OCI-LY1 (cell line): ENCODE measurements at regions not wholly inside any gene's neighbourhood (a gene's known extent, or its start where the extent isn't known, plus 50 kb on each side); places are given as distances from the start of the nearest gene placed in this dataset.

Source experiments
- H2AFZ ChIP-seq: fragments of 200-600 bp; sonication (generic), shearing (Covaris generic); 2 replicates; pipeline ENCODE4 v1.6.0; 2014; ENCODE audit warnings: antibody characterized with exemption, mild to moderate bottlenecking, low read length
- H3F3A ChIP-seq: fragments of 200-600 bp; sonication (generic), shearing (Covaris generic); 2 replicates; pipeline ENCODE4 v1.6.0; 2014; ENCODE audit warnings: mild to moderate bottlenecking, antibody characterized with exemption, low read length, moderate library complexity; ENCODE audit not compliant: insufficient read depth
- H3K27ac ChIP-seq: fragments of 200-600 bp; sonication (generic); 2 replicates; pipeline ENCODE4 v1.5.1; 2014; ENCODE audit warnings: low read length, mixed run types, mild to moderate bottlenecking, low read depth; ENCODE audit not compliant: poor library complexity, severe bottlenecking
- H3K27me3 ChIP-seq: fragments of 200-600 bp; sonication (generic); 2 replicates; pipeline ENCODE4 v1.6.0; 2014; ENCODE audit warnings: antibody characterized with exemption, mild to moderate bottlenecking, low read length, moderate library complexity; ENCODE audit not compliant: insufficient read depth
- H3K36me3 ChIP-seq: fragments of 200-600 bp; sonication (generic); 2 replicates; pipeline ENCODE4 v1.6.1; 2014; ENCODE audit warnings: mild to moderate bottlenecking, antibody characterized with exemption, low read length, moderate library complexity, mixed read lengths; ENCODE audit not compliant: insufficient read depth
- H3K4me1 ChIP-seq: fragments of 200-600 bp; sonication (generic); 2 replicates; pipeline ENCODE4 v1.5.1; 2014; ENCODE audit warnings: mild to moderate bottlenecking, low read length, moderate library complexity; ENCODE audit not compliant: insufficient read depth, severe bottlenecking
- H3K4me2 ChIP-seq: fragments of 200-600 bp; sonication (generic), shearing (Covaris generic); 2 replicates; pipeline ENCODE4 v1.6.1; 2014; ENCODE audit warnings: low read length
- H3K4me3 ChIP-seq: fragments of 200-600 bp; sonication (generic); 2 replicates; pipeline ENCODE4 v1.5.1; 2014; ENCODE audit warnings: low read length, low read depth, mild to moderate bottlenecking, mixed read lengths; ENCODE audit not compliant: poor library complexity, severe bottlenecking
- H3K79me2 ChIP-seq: fragments of 200-600 bp; shearing (Covaris generic); 2 replicates; pipeline ENCODE4 v1.6.1; 2016; ENCODE audit warnings: mixed run types, low read length, mixed read lengths; ENCODE audit not compliant: insufficient read depth
- H3K9ac ChIP-seq: fragments of 200-600 bp; sonication (generic), shearing (Covaris generic); 2 replicates; pipeline ENCODE4 v1.6.1; 2014; ENCODE audit warnings: mild to moderate bottlenecking, low read length, mixed read lengths
- H3K9me2 ChIP-seq: fragments of 200-600 bp; sonication (generic), shearing (Covaris generic); 2 replicates; pipeline ENCODE4 v1.6.1; 2014; ENCODE audit warnings: low read depth, mild to moderate bottlenecking, low read length, mixed read lengths
- H3K9me3 ChIP-seq: fragments of 200-600 bp; shearing (Covaris generic); 2 replicates; pipeline ENCODE4 v1.6.1; 2014; ENCODE audit warnings: low read length, mixed read lengths
- H4K20me1 ChIP-seq: fragments of 200-600 bp; sonication (generic), shearing (Covaris generic); 2 replicates; pipeline ENCODE4 v1.6.0; 2016; ENCODE audit warnings: mild to moderate bottlenecking, low read length; ENCODE audit not compliant: insufficient read depth
- CTCF ChIP-seq: fragments of 200-600 bp; sonication (generic), shearing (Covaris generic); IDR thresholded peaks from 2 replicates; pipeline ENCODE4 v1.5.1; 2017; ENCODE audit warnings: mild to moderate bottlenecking, antibody characterized with exemption, low read length, moderate library complexity, mixed read lengths
- EZH2 ChIP-seq: fragments of 200-600 bp; sonication (generic), shearing (Covaris generic); IDR thresholded peaks from 2 replicates; pipeline ENCODE4 v1.8.0; 2017; ENCODE audit warnings: borderline replicate concordance, mixed run types, mild to moderate bottlenecking, antibody characterized with exemption, low read length, moderate library complexity, mixed read lengths

- 0 out of 2 replicates have a peak, but pooled peaks cover 2% of the 10 kb centered on the region for H3K9me2 ChIP-seq
- no peaks in the 10 kb centered on the region for H3K4me1 ChIP-seq
- no peak overlapping the region for H3K9ac ChIP-seq
- H3K4me3 ChIP-seq = no peak overlapping the region
- no peaks in the 10 kb centered on the region for H3K27me3 ChIP-seq
- H3K4me2 ChIP-seq = no peak overlapping the region
- H3K79me2 ChIP-seq = no peaks in the 10 kb centered on the region
- no peaks in the 10 kb centered on the region for H3F3A ChIP-seq
- H3K27ac ChIP-seq = no peak overlapping the region
- H4K20me1 ChIP-seq = no peaks in the 10 kb centered on the region; the same call in 1 of the 2 replicates
- TF ChIP-seq EZH2 = no peak
- no peak for TF ChIP-seq CTCF
- H3K36me3 ChIP-seq = no peaks in the 10 kb centered on the region
- H3K9me3 ChIP-seq = no peaks in the 10 kb centered on the region
- H2AFZ ChIP-seq = no peak overlapping the region
These were observed 266.3 kb upstream of the OLFM3 start for GRCh38 chr1:102262994-102263393.

- no peak overlapping the region for H2AFZ ChIP-seq
- no peaks in the 10 kb centered on the region for H3K36me3 ChIP-seq
- H3K9me3 ChIP-seq = no peaks in the 10 kb centered on the region
These were observed 256.2 kb upstream of the OLFM3 start for GRCh38 chr1:102252731-102253505.

GRCh38 chr1:102241431-102242338, 245.0 kb upstream of the OLFM3 start:
- Histone ChIP-seq H3K9me2 (no peaks in the 10 kb centered on the region), H3K79me2 (no peaks in the 10 kb centered on the region), H3K4me3 (no peak overlapping the region), H2AFZ (no peak overlapping the region), H3K36me3 (no peaks in the 10 kb centered on the region), H3K9ac (no peak overlapping the region), H4K20me1 (no peaks in the 10 kb centered on the region), H3K9me3 (no peaks in the 10 kb centered on the region), H3K4me2 (no peak overlapping the region), H3K4me1 (no peaks in the 10 kb centered on the region), H3F3A (no peaks in the 10 kb centered on the region), H3K27ac (no peak overlapping the region), H3K27me3 (no peaks in the 10 kb centered on the region)
- TF ChIP-seq CTCF (no peak), EZH2 (no peak)

More at GRCh38 chr1:102252731-102253505, 256.2 kb upstream of the OLFM3 start:
- no peak overlapping the region for H3K4me3 ChIP-seq
- no peaks in the 10 kb centered on the region for H3K9me2 ChIP-seq
- H3K27ac ChIP-seq = no peak overlapping the region
- TF ChIP-seq EZH2 (no peak), CTCF (no peak)
- H3K79me2 ChIP-seq = no peaks in the 10 kb centered on the region
- no peak overlapping the region for H3K9ac ChIP-seq
- no peak overlapping the region for H3K4me2 ChIP-seq
- H3K27me3 ChIP-seq = no peaks in the 10 kb centered on the region
- H3K4me1 ChIP-seq = no peaks in the 10 kb centered on the region
- no peaks in the 10 kb centered on the region for H3F3A ChIP-seq
- H4K20me1 ChIP-seq = no peaks in the 10 kb centered on the region
